HG03565 (cell line): ENCODE measurements at regions not wholly inside any gene's neighbourhood (a gene's known extent, or its start where the extent isn't known, plus 50 kb on each side); places are given as distances from the start of the nearest gene placed in this dataset.
"Not testable (repeated sequence)": the region's sequence is repeated elsewhere in the genome, so short reads cannot be mapped to it uniquely, and the experiment has no call there.

Source experiments
- ATAC-seq: cut with Tn5 transposase; IDR thresholded peaks from one replicate; pipeline ENCODE4 v1.9.1; 2021; ENCODE audit warnings: mild to moderate bottlenecking, moderate library complexity; ENCODE audit not compliant: unreplicated experiment

- peak; percentile 77 for ATAC-seq
These were observed 78.1 kb upstream of the ZNF644 start for GRCh38 chr1:91099746-91100621.

DNA sequence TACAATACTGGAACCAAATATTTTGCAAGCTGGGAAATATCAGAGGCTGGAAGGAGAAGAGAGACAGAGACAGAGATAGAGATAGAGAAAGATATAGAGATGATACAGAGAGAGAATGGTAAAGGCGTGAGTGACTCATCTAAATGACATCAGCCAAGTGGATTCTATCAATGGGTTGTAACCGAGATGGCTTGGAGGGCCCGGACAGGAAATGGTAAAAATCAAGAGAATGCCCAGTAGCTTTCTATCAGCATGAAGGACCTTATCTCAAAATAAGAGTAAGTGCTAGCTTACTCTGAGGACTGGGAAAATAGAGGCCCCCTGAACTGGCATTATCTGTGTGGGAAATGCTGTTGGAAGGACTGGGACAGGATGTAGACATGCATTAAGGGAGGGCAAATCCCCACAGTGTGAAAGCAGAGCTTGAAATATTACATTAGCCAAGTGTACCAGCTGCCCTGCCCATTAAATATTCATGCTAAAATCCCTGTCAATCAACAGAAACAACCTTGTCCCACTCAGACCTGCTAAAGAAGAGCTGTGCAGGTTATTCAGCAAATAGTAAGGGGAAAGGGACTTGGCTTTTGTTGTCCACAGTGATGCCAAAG lies 76.6 kb upstream of the ZNF644 start:
- no peak for ATAC-seq

- ATAC-seq: not testable (repeated sequence)
These were observed 73.5 kb upstream of the ZNF644 start for GRCh38 chr1:91095321-91095720.

DNA sequence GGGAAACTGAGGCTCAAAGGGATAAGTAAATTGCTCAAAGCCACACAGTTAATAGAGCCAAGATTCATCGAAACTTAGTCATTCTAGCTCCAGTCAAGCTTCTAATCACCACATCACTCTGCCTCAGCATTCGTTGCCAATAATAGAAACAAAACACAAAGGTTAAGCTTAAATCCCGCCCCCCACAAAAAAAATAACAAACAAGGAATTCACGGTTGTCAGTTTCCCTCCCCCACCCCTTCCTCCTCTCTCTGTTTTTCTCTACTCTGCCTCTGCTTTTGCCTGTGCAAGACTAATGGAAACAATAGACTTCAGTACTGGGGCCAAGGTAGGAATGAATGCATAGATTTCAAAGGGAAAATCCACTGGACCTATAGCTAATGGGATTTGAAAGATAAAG lies 70.7 kb upstream of the ZNF644 start:
- ATAC-seq: no peak

- no peak for ATAC-seq
These were observed 70.0 kb upstream of the ZNF644 start for GRCh38 chr1:91091812-91092211.

DNA sequence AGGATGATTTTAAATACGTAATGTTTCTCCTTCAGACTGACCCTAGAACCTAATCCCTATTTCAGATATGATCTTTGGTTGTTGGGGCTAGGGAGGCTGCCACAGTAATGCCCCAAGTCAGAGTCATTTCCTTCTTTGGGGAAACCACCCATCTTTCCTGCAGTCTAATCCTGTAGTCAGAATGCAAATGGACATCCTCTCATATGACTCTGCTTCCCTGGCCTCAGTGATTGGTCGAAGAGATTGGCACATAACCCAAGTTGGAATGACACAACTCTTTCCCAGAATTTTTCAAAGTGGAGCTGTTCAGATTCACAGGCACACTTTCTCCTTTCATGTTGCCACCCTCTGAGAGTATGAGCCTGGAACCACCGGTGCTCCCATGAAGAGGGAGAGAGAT lies 58.8 kb upstream of the ZNF644 start:
- peak; percentile 41 for ATAC-seq

- ATAC-seq: no peak
These were observed 57.0 kb upstream of the ZNF644 start for GRCh38 chr1:91078859-91079258.

DNA sequence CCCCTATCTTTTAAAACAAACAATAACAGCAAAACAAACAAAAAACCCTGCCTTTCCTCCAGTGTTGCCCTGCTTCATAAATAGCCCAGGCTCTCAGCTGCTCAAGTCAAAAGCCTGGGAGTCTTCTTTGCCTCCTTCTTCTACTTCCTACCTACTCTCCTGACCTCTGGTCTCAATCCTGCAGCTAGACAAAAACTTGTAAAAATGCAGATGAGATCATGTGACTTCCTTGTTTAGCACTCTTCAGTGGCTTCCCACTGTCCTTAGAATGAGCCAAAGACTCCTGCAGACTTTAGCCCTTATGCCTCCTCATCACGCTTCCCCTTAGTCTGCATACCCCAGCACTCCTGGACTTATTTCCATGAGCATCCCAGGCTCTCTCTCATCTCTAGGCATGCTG lies 55.0 kb upstream of the ZNF644 start:
- ATAC-seq: no peak

DNA sequence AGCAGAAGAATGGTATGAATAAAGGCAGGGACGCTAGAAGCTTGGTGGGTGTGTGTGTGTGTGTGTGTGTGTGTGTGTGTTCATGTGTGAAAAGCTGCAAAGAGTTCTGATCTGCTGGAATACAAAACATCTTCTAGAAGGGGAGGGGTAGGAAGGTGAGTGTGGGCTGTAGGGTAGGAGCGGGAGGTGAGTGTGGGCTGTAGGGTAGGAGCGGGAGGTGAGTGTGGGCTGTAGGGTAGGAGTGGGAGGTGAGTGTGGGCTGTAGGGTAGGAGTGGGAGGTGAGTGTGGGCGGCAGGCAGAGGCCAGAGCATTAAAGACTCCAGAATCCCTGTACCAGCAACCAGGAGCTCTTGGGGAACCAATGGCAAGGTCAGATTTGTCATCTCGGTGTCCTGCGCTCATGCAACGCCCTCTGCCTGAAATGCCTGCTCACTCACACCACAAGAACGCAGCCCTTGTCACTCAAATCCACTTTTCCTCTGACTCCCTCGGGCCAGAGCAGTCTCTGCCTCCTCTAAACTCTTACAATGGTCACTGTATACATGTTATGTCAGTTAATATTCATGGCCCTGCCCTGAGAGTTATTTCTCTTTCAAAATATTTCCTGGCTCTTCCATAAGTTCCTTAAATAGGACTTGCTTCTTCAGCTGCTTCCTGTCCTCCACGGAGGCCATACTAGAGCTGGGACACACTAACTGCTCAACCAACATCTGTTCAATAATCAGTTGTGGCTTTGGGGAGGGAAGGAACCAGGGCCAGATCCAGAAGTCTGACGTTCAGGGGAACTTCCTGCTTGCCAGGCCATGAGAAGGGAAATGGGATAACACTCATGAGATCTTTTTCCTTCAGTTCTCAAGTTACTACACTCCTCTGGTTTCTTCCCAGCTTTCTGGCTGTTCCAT lies 53.6 kb upstream of the ZNF644 start:
- ATAC-seq: no peak

- no peak for ATAC-seq
These were observed 51.5 kb upstream of the ZNF644 start for GRCh38 chr1:91073299-91073698.

DNA sequence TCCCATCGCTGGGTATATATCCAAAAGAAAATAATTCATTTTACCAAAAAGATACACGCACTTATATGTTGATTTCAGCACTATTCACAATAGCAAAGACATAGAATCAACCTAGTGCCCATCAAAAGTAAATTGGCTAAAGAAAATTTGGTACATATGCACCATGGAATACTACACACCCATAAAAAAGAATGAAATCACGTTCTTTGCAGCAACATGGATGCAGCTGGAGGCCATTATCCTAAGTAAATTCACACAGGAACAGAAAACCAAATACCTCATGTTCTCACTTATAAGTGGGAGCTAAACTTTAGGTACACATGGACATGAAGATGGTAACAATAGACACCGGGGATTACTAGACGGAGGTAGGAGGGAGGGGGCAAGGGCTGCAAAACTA lies 50.0 kb upstream of the ZNF644 start:
- no peak for ATAC-seq
